GM21723 (cell line): ENCODE measurements at regions not wholly inside any gene's neighbourhood (a gene's known extent, or its start where the extent isn't known, plus 50 kb on each side); places are given as distances from the start of the nearest gene placed in this dataset.

Experiments used
- ATAC-seq: cut with Tn5 transposase; IDR thresholded peaks from one replicate; pipeline ENCODE4 v1.9.1; 2021; ENCODE audit warnings: mild to moderate bottlenecking, moderate library complexity; ENCODE audit not compliant: unreplicated experiment

GRCh38 chr1:56167596-56167995, 411.8 kb downstream of the PLPP3 start:
- no peak for ATAC-seq

GRCh38 chr1:56160773-56161315, 418.5 kb downstream of the PLPP3 start:
- ATAC-seq, result no peak

- ATAC-seq, result no peak
Observed at GRCh38 chr1:56156971-56157876, 422.1 kb downstream of the PLPP3 start.

- no peak for ATAC-seq
Observed at GRCh38 chr1:56153276-56153675, 426.1 kb downstream of the PLPP3 start.

GRCh38 chr1:56152635-56153034, 426.7 kb downstream of the PLPP3 start:
- ATAC-seq, result no peak

- ATAC-seq, result no peak
Observed at GRCh38 chr1:56151402-56151801, 428.0 kb downstream of the PLPP3 start.

- ATAC-seq, result no peak
Observed at GRCh38 chr1:56150441-56151215, 428.7 kb downstream of the PLPP3 start.

- ATAC-seq, result no peak
Observed at GRCh38 chr1:56149761-56150160, 429.6 kb downstream of the PLPP3 start.

- no peak for ATAC-seq
Observed at GRCh38 chr1:56148326-56149193, 430.8 kb downstream of the PLPP3 start.

- no peak for ATAC-seq
Observed at GRCh38 chr1:56147459-56147858, 431.9 kb downstream of the PLPP3 start.

- ATAC-seq, result no peak
Observed at GRCh38 chr1:56147034-56147433, 432.3 kb downstream of the PLPP3 start.

- ATAC-seq, result no peak
Observed at GRCh38 chr1:56146449-56146848, 432.9 kb downstream of the PLPP3 start.

- no peak for ATAC-seq
Observed at GRCh38 chr1:56145581-56145980, 433.8 kb downstream of the PLPP3 start.

- ATAC-seq, result no peak
Observed at GRCh38 chr1:56142301-56142700, 437.1 kb downstream of the PLPP3 start.

- no peak for ATAC-seq
Observed at GRCh38 chr1:56139836-56140235, 439.5 kb downstream of the PLPP3 start.

- ATAC-seq, result no peak
Observed at GRCh38 chr1:56137521-56138505, 441.6 kb downstream of the PLPP3 start.

GRCh38 chr1:56137090-56137489, 442.3 kb downstream of the PLPP3 start:
- no peak for ATAC-seq

- ATAC-seq, result peak; percentile 9
Observed at GRCh38 chr1:56135864-56136147, 443.6 kb downstream of the PLPP3 start.

GRCh38 chr1:56135069-56135863, 444.1 kb downstream of the PLPP3 start:
- peak; percentile 59 for ATAC-seq
